Stimulated activated CD8-positive, alpha-beta memory T cell treated with anti-CD3 and anti-CD28 coated beads, Interleukin-7, amount 100 ng/mL, for 48 hours (primary cell): ENCODE measurements at regions not wholly inside any gene's neighbourhood (a gene's known extent, or its start where the extent isn't known, plus 50 kb on each side); places are given as distances from the start of the nearest gene placed in this dataset.
"Not testable (repeated sequence)": the region's sequence is repeated elsewhere in the genome, so short reads cannot be mapped to it uniquely, and the experiment has no call there.

ENCODE experiments used
- DNase-seq, 2 donors: peaks; one replicate each; pipeline ENCODE4 v3.0.0-alpha.2; 2020; ENCODE audit warnings: low read depth in 1 of 2; ENCODE audit errors: extremely low read depth in 1 of 2

- no peak for DNase-seq
Observed at GRCh38 chr3:40877631-40878463, 321.5 kb upstream of the CTNNB1 start.

- no peak for DNase-seq
Observed at GRCh38 chr3:40878464-40878905, 320.8 kb upstream of the CTNNB1 start.

- no peak for DNase-seq
Observed at GRCh38 chr3:40885430-40885829, 313.9 kb upstream of the CTNNB1 start.

- no peak for DNase-seq
Observed at GRCh38 chr3:40886660-40887425, 312.5 kb upstream of the CTNNB1 start.

GRCh38 chr3:40891186-40891585, 308.1 kb upstream of the CTNNB1 start:
- DNase-seq = no peak

GRCh38 chr3:40895109-40895508, 304.2 kb upstream of the CTNNB1 start:
- DNase-seq = no peak

- DNase-seq = no peak
Observed at GRCh38 chr3:40899286-40899712, 300.0 kb upstream of the CTNNB1 start.

- no peak for DNase-seq
Observed at GRCh38 chr3:40901298-40901697, 298.0 kb upstream of the CTNNB1 start.

- DNase-seq = no peak
Observed at GRCh38 chr3:40901796-40902195, 297.5 kb upstream of the CTNNB1 start.

- not testable (repeated sequence) for DNase-seq
Observed at GRCh38 chr3:40907907-40908465, 291.3 kb upstream of the CTNNB1 start.

GRCh38 chr3:40908612-40909011, 290.7 kb upstream of the CTNNB1 start:
- DNase-seq = no peak

- DNase-seq = no peak
Observed at GRCh38 chr3:40911264-40911663, 288.0 kb upstream of the CTNNB1 start.

- no peak for DNase-seq
Observed at GRCh38 chr3:40911928-40912327, 287.4 kb upstream of the CTNNB1 start.

- DNase-seq = no peak
Observed at GRCh38 chr3:40912461-40912860, 286.8 kb upstream of the CTNNB1 start.

GRCh38 chr3:40913192-40913591, 286.1 kb upstream of the CTNNB1 start:
- no peak for DNase-seq

- no peak for DNase-seq
Observed at GRCh38 chr3:40913641-40914040, 285.7 kb upstream of the CTNNB1 start.

- no peak for DNase-seq
Observed at GRCh38 chr3:40914475-40914874, 284.8 kb upstream of the CTNNB1 start.

- no peak for DNase-seq
Observed at GRCh38 chr3:40915346-40915865, 283.9 kb upstream of the CTNNB1 start.

- no peak for DNase-seq
Observed at GRCh38 chr3:40920041-40920440, 279.3 kb upstream of the CTNNB1 start.

- no peak for DNase-seq
Observed at GRCh38 chr3:40921251-40921650, 278.1 kb upstream of the CTNNB1 start.

- no peak for DNase-seq
Observed at GRCh38 chr3:40923143-40923542, 276.2 kb upstream of the CTNNB1 start.
